SU-DHL-6 (cell line): ENCODE measurements at regions not wholly inside any gene's neighbourhood (a gene's known extent, or its start where the extent isn't known, plus 50 kb on each side); places are given as distances from the start of the nearest gene placed in this dataset.

ENCODE experiments used
- H2AFZ ChIP-seq: fragments of 200-600 bp; sonication (generic); 2 replicates; pipeline ENCODE4 v1.6.1; 2014; ENCODE audit warnings: low read depth, mild to moderate bottlenecking, moderate library complexity, mixed read lengths, antibody characterized with exemption, low read length; ENCODE audit not compliant: severe bottlenecking
- H3F3A ChIP-seq: fragments of 200-600 bp; shearing (Covaris generic); 2 replicates; pipeline ENCODE4 v1.6.0; 2016; ENCODE audit warnings: antibody characterized with exemption, mild to moderate bottlenecking; ENCODE audit not compliant: insufficient read depth
- H3K27ac ChIP-seq: fragments of 200-600 bp; sonication (generic); 2 replicates; pipeline ENCODE4 v1.5.1; 2016; ENCODE audit warnings: low read depth, mild to moderate bottlenecking, low read length, moderate library complexity, mixed read lengths
- H3K27me3 ChIP-seq: fragments of 200-600 bp; sonication (generic), shearing (Covaris generic); 2 replicates; pipeline ENCODE4 v1.6.0; 2014; ENCODE audit warnings: mild to moderate bottlenecking, low read length
- H3K36me3 ChIP-seq: fragments of 200-600 bp; sonication (generic); 2 replicates; pipeline ENCODE4 v1.6.1; 2014; ENCODE audit warnings: mild to moderate bottlenecking, low read length, mixed read lengths
- H3K4me2 ChIP-seq: fragments of 300-600, 200-600 bp; shearing (Covaris generic), sonication (generic); 2 replicates; pipeline ENCODE4 v1.6.0; 2014; ENCODE audit warnings: low read length, low read depth, mild to moderate bottlenecking; ENCODE audit not compliant: poor library complexity, severe bottlenecking
- H3K4me3 ChIP-seq: fragments of 200-600 bp; sonication (generic); 2 replicates; pipeline ENCODE4 v1.5.1; 2014; ENCODE audit warnings: antibody characterized with exemption, low read length, mild to moderate bottlenecking, mixed read lengths; ENCODE audit not compliant: insufficient read depth, poor library complexity, severe bottlenecking
- H3K79me2 ChIP-seq: fragments of 200-600 bp; sonication (generic); 2 replicates; pipeline ENCODE4 v1.6.1; 2014; ENCODE audit warnings: mild to moderate bottlenecking, low read length, moderate library complexity; ENCODE audit not compliant: insufficient read depth
- H3K9ac ChIP-seq: fragments of 200-600 bp; sonication (generic); 2 replicates; pipeline ENCODE4 v1.7.0; 2014; ENCODE audit warnings: mild to moderate bottlenecking, low read length
- H3K9me2 ChIP-seq: fragments of 200-600 bp; sonication (generic); replicated peaks from 2 replicates; pipeline ENCODE4 v1.6.1; 2014; ENCODE audit warnings: low read length; ENCODE audit not compliant: insufficient read depth
- H3K9me3 ChIP-seq: fragments of 200-600 bp; sonication (generic); 2 replicates; pipeline ENCODE4 v1.6.1; 2014; ENCODE audit warnings: low read length, mixed read lengths; ENCODE audit not compliant: insufficient read depth
- H4K20me1 ChIP-seq: fragments of 200-600 bp; sonication (generic); 2 replicates; pipeline ENCODE4 v1.6.1; 2014; ENCODE audit warnings: low read depth, mild to moderate bottlenecking, antibody characterized with exemption, low read length, moderate library complexity, mixed read lengths
- CTCF ChIP-seq: fragments of 200-600 bp; sonication (generic); IDR thresholded peaks from one replicate; pipeline ENCODE4 v1.5.1; 2017; ENCODE audit warnings: antibody characterized with exemption, mild to moderate bottlenecking, low read length, moderate library complexity; ENCODE audit not compliant: insufficient read depth, poor library complexity, severe bottlenecking
- EZH2phosphoT487 ChIP-seq: fragments of 200-600 bp; sonication (generic), shearing (Covaris generic); conservative IDR thresholded peaks from 2 replicates; pipeline ENCODE4 v1.6.1; 2018; ENCODE audit warnings: mild to moderate bottlenecking, antibody characterized with exemption, low read length, moderate library complexity, mixed read lengths

DNA sequence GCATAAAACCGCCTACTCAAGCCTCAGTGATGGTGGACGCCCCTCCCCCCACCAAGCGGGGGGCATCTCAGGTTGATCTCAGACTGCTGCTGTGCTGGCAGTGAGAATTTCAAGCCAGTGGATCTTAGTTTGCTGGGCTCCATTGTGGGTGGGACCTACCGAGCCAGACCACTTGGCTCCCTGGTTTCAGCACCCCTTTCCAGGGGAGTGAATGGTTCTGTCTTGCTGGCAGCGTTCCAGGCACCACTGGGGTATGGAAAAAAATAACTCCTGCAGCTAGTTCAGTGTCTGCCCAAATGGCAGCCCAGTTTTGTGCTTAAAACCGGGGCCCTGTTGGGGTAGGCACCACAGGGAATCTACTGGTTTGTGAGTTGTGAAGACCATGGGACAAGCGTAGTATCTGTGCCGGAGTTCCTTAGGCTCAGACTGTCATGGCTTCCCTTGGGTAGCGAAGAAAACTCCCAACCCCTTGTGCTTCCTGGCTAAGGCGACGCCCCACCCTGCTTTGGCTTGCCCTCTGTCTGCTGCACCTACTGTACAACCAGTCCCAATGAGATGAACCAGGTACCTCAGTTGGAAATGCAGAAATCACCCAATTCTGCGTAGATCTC lies 1334.5 kb upstream of the ADGRB3 start:
- no peaks in the 10 kb centered on the region for H3K27me3 ChIP-seq
- H4K20me1 ChIP-seq, result no peaks in the 10 kb centered on the region
- H3K4me3 ChIP-seq, result no peak overlapping the region
- no peak overlapping the region for H3K27ac ChIP-seq
- no peaks in the 10 kb centered on the region for H3K9me2 ChIP-seq
- no peak overlapping the region for H3K4me2 ChIP-seq
- H3K9me3 ChIP-seq, result no peaks in the 10 kb centered on the region
- no peaks in the 10 kb centered on the region for H3K79me2 ChIP-seq
- no peak overlapping the region for H3K9ac ChIP-seq
- H3K36me3 ChIP-seq, result no peaks in the 10 kb centered on the region
- H3F3A ChIP-seq, result no peaks in the 10 kb centered on the region
- TF ChIP-seq CTCF (no peak), EZH2phosphoT487 (no peak)
- no peak overlapping the region for H2AFZ ChIP-seq

GRCh38 chr6:67292169-67292568 lies 1342.9 kb upstream of the ADGRB3 start:
- no peak overlapping the region for H3K4me3 ChIP-seq
- H3K36me3 ChIP-seq, result no peaks in the 10 kb centered on the region
- no peaks in the 10 kb centered on the region for H3F3A ChIP-seq
- no peaks in the 10 kb centered on the region for H3K27me3 ChIP-seq
- no peak overlapping the region for H3K9ac ChIP-seq
- no peaks in the 10 kb centered on the region for H3K9me2 ChIP-seq
- H3K9me3 ChIP-seq, result no peaks in the 10 kb centered on the region
- H3K4me2 ChIP-seq, result no peak overlapping the region
- TF ChIP-seq CTCF, result no peak
- no peak for TF ChIP-seq EZH2phosphoT487
- H2AFZ ChIP-seq, result peak overlapping the region; percentile 90
- no peak overlapping the region for H3K27ac ChIP-seq
- no peaks in the 10 kb centered on the region for H3K79me2 ChIP-seq
- H4K20me1 ChIP-seq, result no peaks in the 10 kb centered on the region

GRCh38 chr6:67287566-67287965 lies 1347.5 kb upstream of the ADGRB3 start:
- Histone ChIP-seq H3K9me3 (no peaks in the 10 kb centered on the region), H4K20me1 (no peaks in the 10 kb centered on the region), H3K4me2 (no peak overlapping the region), H3K9me2 (no peaks in the 10 kb centered on the region), H3K79me2 (no peaks in the 10 kb centered on the region), H3K9ac (no peak overlapping the region), H3K27ac (no peak overlapping the region), H3K27me3 (no peaks in the 10 kb centered on the region), H3K4me3 (no peak overlapping the region), H3K36me3 (no peaks in the 10 kb centered on the region), H3F3A (no peaks in the 10 kb centered on the region), H2AFZ (peak overlapping the region; percentile 51)
- no peak for TF ChIP-seq EZH2phosphoT487
- TF ChIP-seq CTCF, result no peak
